GM12891 (cell line): ENCODE measurements at regions not wholly inside any gene's neighbourhood (a gene's known extent, or its start where the extent isn't known, plus 50 kb on each side); places are given as distances from the start of the nearest gene placed in this dataset.

Experiments
- POLR2A ChIP-seq: IDR thresholded peaks from 2 replicates; pipeline ENCODE4 v1.6.1; 2011; ENCODE audit warnings: low read depth, low read length, control low read depth
- POLR2AphosphoS5 ChIP-seq: IDR thresholded peaks from 2 replicates; pipeline ENCODE4 v1.6.1; 2011; ENCODE audit warnings: low read depth, low read length, control low read depth
- POU2F2 ChIP-seq: IDR thresholded peaks from 2 replicates; pipeline ENCODE4 v1.6.1; 2011; ENCODE audit warnings: low read depth, mild to moderate bottlenecking, control low read depth, low read length, moderate library complexity

- TF ChIP-seq POLR2AphosphoS5: no peak
- TF ChIP-seq POU2F2: no peak
- no peak for TF ChIP-seq POLR2A
Observed at GRCh38 chr11:91810871-91811270, 413.7 kb upstream of the FAT3 start.
